ENCODE measurements at regions not wholly inside any gene's neighbourhood (a gene's known extent, or its start where the extent isn't known, plus 50 kb on each side); places are given as distances from the start of the nearest gene placed in this dataset.

GRCh38 chr5:14090290-14090689 lies 52.9 kb upstream of the TRIO start (continued):
- TF ChIP-seq KIAA2018 (CRISPR knock-in tag; IDR thresholded peaks at IDR 0.05; ENCODE audit: borderline replicate concordance) = no peak

GRCh38 chr5:14089198-14089597 lies 53.9 kb upstream of the TRIO start:
- 30% methylated on average over 2 of the region's 2 CpGs for WGBS (ENCODE audit: low lambda C conversion rate)
- Histone ChIP-seq H3K4me3 (replicated peaks in 1 of 3; ENCODE audit: insufficient read depth in 1 of 3, low read depth in 2 of 3, low read length in 3 of 3) (no peak overlapping the region), H3K9ac (ENCODE audit: insufficient read depth, low read depth, low read length) (no peak overlapping the region), H3K4me1 (ENCODE audit: insufficient read depth, low read length) (no peaks in the 10 kb centered on the region), H3K27me3 (ENCODE audit: control insufficient read depth in 1 of 2, insufficient read depth in 2 of 2, low read length in 2 of 2) (0 out of 5 replicates have a peak, but pooled peaks cover 1 to 6% of the 10 kb centered on the region in 2 experiments), H3K9me3 (ENCODE audit: low read length) (no peaks in the 10 kb centered on the region; the same call in 1 of the 2 replicates), H3K27ac (ENCODE audit: extremely low read length, insufficient read depth, low read length) (no peak overlapping the region), H3K79me2 (ENCODE audit: insufficient read depth, low read length) (no peaks in the 10 kb centered on the region), H4K20me1 (ENCODE audit: insufficient read depth, low read length) (no peaks in the 10 kb centered on the region), H3K36me3 (replicated peaks in 1 of 2; ENCODE audit: control insufficient read depth in 1 of 2, insufficient read depth in 2 of 2, low read length in 2 of 2) (no peaks in the 10 kb centered on the region), H2AFZ (ENCODE audit: low read length) (no peak overlapping the region), H3K4me2 (ENCODE audit: low read depth, low read length) (no peak overlapping the region)
- ATAC-seq (no peak), FAIRE-seq (no peak), DNase-seq (ENCODE audit: low spot score) (no peak)
- ChIA-PET POLR2A (no interaction called here), CTCF (ENCODE audit: low intra/inter-chr PET ratio, low total read pairs) (no interaction called here)
- no peak for TF ChIP-seq PBX2 (CRISPR knock-in tag; IDR thresholded peaks at IDR 0.05)
- TF ChIP-seq E2F1 (CRISPR knock-in tag; IDR thresholded peaks at IDR 0.05) = no peak
- no peak for TF ChIP-seq ZNF670 (CRISPR knock-in tag; IDR thresholded peaks at IDR 0.05; ENCODE audit: borderline replicate concordance)
- no peak for TF ChIP-seq MEIS2 (CRISPR knock-in tag; IDR thresholded peaks at IDR 0.05)
- no peak for TF ChIP-seq ZNF512 (CRISPR knock-in tag; IDR thresholded peaks at IDR 0.05)
- no peak for TF ChIP-seq SP1 (IDR thresholded peaks at IDR 0.05)
- TF ChIP-seq SP1 (CRISPR knock-in tag; IDR thresholded peaks at IDR 0.05) = no peak
- no peak for TF ChIP-seq U2AF1 (optimal IDR thresholded peaks at IDR 0.05; ENCODE audit: low read depth, low read length)
- TF ChIP-seq RCOR2 (CRISPR knock-in tag; IDR thresholded peaks at IDR 0.05) = no peak
- in situ Hi-C loops (cut with HindIII; ENCODE audit: extremely low pct_ligation_motif_present, low pct_unique_long_range_greater_than_20kb) = no loop called here
- BruUV-seq (replicated peaks) = no TSS peak
- intact Hi-C loops (cut with micrococcal nuclease; ENCODE audit: unreplicated experiment) = no loop called here

All from HepG2 (cell line).